ENCODE measurements at regions not wholly inside any gene's neighbourhood (a gene's known extent, or its start where the extent isn't known, plus 50 kb on each side); places are given as distances from the start of the nearest gene placed in this dataset.

DNA sequence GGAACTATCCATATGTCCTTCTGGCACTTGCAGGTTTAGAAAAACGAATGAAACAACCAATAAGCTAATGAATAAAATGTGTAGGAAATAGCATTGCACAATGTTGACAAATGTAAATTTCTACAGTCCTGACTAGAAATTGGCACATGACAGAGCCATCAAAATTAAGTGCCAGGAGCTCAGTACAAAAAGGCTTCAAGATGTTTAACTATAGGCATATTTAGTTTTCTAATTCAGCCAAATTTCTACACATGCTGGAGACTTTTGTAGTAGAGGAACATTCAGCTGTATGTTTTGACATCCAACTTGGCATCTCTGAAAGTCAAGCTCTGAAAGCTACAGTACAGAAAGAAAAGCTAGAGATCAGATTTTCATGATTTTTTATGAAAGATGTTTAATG lies 1999.4 kb upstream of the AGA start:
- Mint-ChIP-seq H3K9me3 (no peaks in the 10 kb centered on the region), H3K27ac (no peak overlapping the region), H3K36me3 (ENCODE audit: low read depth) (no peaks in the 10 kb centered on the region), H3K4me1 (no peaks in the 10 kb centered on the region), H3K27me3 (ENCODE audit: low read depth) (no peaks in the 10 kb centered on the region), H3K4me3 (no peak overlapping the region)
- TF ChIP-seq, protein P1, sequence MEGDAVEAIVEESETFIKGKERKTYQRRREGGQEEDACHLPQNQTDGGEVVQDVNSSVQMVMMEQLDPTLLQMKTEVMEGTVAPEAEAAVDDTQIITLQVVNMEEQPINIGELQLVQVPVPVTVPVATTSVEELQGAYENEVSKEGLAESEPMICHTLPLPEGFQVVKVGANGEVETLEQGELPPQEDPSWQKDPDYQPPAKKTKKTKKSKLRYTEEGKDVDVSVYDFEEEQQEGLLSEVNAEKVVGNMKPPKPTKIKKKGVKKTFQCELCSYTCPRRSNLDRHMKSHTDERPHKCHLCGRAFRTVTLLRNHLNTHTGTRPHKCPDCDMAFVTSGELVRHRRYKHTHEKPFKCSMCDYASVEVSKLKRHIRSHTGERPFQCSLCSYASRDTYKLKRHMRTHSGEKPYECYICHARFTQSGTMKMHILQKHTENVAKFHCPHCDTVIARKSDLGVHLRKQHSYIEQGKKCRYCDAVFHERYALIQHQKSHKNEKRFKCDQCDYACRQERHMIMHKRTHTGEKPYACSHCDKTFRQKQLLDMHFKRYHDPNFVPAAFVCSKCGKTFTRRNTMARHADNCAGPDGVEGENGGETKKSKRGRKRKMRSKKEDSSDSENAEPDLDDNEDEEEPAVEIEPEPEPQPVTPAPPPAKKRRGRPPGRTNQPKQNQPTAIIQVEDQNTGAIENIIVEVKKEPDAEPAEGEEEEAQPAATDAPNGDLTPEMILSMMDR (IDR thresholded peaks at IDR 0.05; ENCODE audit: unreplicated experiment in 3 of 3), result no peak

DNA sequence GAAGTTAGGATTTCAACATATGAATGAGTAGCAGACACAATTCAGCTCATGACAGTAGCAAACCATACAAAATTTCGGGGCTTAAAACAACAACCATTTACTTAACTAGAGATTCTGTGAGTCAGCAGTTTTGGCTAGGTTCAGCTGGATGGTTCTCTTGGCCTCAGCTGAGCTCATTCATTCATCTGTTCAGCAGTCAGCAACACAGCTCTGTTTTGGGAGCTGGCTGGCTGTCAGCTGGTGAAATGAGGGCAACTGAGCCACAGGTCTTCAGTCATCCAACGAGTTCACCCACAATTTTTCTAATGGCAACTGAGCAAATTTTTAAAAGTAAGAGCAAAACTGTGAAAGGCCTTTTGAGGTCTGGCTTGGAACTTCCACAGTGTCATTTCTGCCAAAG lies 2005.1 kb upstream of the AGA start:
- Mint-ChIP-seq H3K4me1 (no peaks in the 10 kb centered on the region), H3K36me3 (ENCODE audit: low read depth) (no peaks in the 10 kb centered on the region)

DNA sequence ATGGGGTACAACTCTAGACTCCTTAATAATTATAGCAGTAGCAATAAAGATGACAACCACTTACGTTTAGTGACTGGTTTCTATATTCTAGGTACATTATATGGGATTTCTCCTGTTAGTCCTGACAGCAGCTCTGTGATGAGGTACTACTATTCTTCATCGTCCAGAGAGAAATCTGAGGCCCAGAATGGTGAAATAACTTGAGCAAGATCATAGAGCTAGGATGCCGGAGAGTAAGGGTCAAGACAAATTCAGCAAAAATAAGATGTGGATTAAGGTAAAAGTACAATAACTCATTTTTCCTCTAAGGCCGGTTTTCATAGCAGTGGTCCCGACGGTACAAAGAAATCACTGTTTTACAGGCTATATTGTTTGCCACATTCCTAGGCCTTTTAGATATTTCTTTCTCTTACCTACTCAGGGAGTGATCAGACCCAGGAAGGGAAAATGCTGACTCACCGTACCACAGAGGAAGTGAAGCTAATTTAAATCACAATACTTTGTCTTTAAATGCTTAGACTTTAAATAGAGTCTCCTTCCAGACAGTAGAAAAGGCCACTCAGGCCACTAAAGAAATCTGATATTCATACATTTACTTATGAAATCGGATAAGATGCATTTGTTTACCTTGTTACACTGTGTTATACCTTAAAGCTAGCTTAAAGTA lies 2023.0 kb upstream of the AGA start:
- H3K27me3 Mint-ChIP-seq (ENCODE audit: low read depth), result no peaks in the 10 kb centered on the region
- no peak overlapping the region for H3K27ac Mint-ChIP-seq

More for the DNA sequence above, 2005.1 kb upstream of the AGA start:
- Mint-ChIP-seq H3K27ac (no peak overlapping the region), H3K4me3 (no peak overlapping the region), H3K9me3 (no peaks in the 10 kb centered on the region), H3K27me3 (ENCODE audit: low read depth) (no peaks in the 10 kb centered on the region)
- TF ChIP-seq, protein P1 (IDR thresholded peaks at IDR 0.05; ENCODE audit: unreplicated experiment in 3 of 3), result no peak

DNA sequence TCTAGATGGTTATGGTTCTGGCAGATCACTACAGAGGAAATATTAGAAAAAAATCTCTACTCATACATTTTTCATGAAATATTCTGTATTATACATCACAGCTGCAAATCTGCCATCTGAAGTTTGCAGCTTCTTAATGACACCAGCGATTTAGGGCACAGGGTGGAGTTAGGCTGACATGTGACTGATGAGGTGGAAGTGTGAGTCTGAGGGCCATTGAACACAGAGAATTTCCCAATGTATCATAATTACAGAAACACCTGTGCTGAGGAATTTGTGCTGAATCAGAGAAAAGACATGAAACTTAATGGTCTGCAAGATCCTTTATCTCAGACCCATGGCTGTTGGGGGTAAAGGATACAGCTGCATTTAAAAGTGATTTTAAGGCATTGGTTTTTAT lies 2025.6 kb upstream of the AGA start:
- Mint-ChIP-seq H3K36me3 (ENCODE audit: low read depth) (no peaks in the 10 kb centered on the region), H3K4me1 (no peaks in the 10 kb centered on the region), H3K27ac (no peak overlapping the region), H3K27me3 (ENCODE audit: low read depth) (no peaks in the 10 kb centered on the region), H3K4me3 (no peak overlapping the region), H3K9me3 (no peaks in the 10 kb centered on the region)
- TF ChIP-seq, protein P1 (IDR thresholded peaks at IDR 0.05; ENCODE audit: unreplicated experiment in 3 of 3), result no peak

More for the DNA sequence above, 2023.0 kb upstream of the AGA start:
- Mint-ChIP-seq H3K9me3 (peaks cover 4% of the 10 kb centered on the region), H3K4me3 (no peak overlapping the region), H3K36me3 (ENCODE audit: low read depth) (no peaks in the 10 kb centered on the region), H3K4me1 (no peaks in the 10 kb centered on the region)
- TF ChIP-seq, protein P1 (IDR thresholded peaks at IDR 0.05; ENCODE audit: unreplicated experiment in 3 of 3), result no peak

DNA sequence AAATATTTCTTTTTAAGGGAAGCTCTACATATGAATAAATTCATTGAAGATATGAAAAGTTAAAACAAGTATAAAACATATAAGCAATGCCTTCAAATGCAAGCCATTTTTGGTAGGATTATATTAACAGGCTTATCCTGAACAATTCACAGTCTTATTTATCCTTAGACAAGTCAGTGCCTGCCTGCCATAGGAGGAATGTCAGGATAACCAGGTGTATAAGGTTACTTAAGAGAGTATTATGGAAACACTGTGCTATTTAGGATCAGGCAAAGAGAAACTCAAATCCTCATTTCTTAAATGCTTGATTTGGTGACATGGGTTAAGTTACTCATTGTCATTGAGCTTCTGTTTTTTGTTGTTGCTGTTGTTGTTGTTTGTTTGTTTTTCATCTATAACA lies 2029.9 kb upstream of the AGA start:
- H3K9me3 Mint-ChIP-seq, result peaks cover 7% of the 10 kb centered on the region
- H3K27me3 Mint-ChIP-seq (ENCODE audit: low read depth), result no peaks in the 10 kb centered on the region
- no peaks in the 10 kb centered on the region for H3K36me3 Mint-ChIP-seq (ENCODE audit: low read depth)
- no peaks in the 10 kb centered on the region for H3K4me1 Mint-ChIP-seq
- TF ChIP-seq, protein P1 (IDR thresholded peaks at IDR 0.05; ENCODE audit: unreplicated experiment in 3 of 3), result no peak
- H3K4me3 Mint-ChIP-seq, result no peak overlapping the region
- H3K27ac Mint-ChIP-seq, result no peak overlapping the region

DNA sequence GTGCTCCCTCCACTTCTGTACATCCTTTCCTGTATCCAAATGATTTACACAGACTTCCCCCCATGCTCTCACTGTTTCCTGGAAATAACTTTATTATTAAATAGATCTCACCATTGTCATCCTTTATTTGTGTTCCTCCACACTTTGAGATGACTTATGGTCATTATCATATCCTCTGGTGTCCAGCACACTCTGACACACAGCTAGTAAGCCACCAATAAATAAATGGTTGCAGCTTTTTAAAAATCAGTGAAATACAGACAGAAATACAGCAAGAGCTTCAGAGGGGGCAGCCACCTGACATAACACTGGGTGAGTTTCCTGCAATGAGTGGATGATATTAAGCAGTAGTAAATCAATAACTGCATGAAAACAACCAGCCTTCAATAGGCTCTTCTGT lies 2036.4 kb upstream of the AGA start:
- Mint-ChIP-seq H3K9me3 (peaks cover 8% of the 10 kb centered on the region), H3K4me3 (no peak overlapping the region), H3K36me3 (ENCODE audit: low read depth) (no peaks in the 10 kb centered on the region), H3K4me1 (no peaks in the 10 kb centered on the region), H3K27me3 (ENCODE audit: low read depth) (peaks cover 3% of the 10 kb centered on the region), H3K27ac (no peak overlapping the region)
- TF ChIP-seq, protein P1 (IDR thresholded peaks at IDR 0.05; ENCODE audit: unreplicated experiment in 3 of 3), result no peak
